OCI-LY1 (cell line): ENCODE measurements at regions not wholly inside any gene's neighbourhood (a gene's known extent, or its start where the extent isn't known, plus 50 kb on each side); places are given as distances from the start of the nearest gene placed in this dataset.
"Not testable (repeated sequence)": the region's sequence is repeated elsewhere in the genome, so short reads cannot be mapped to it uniquely, and the experiment has no call there.

Source experiments
- H2AFZ ChIP-seq: fragments of 200-600 bp; sonication (generic), shearing (Covaris generic); 2 replicates; pipeline ENCODE4 v1.6.0; 2014; ENCODE audit warnings: antibody characterized with exemption, mild to moderate bottlenecking, low read length
- H3F3A ChIP-seq: fragments of 200-600 bp; sonication (generic), shearing (Covaris generic); 2 replicates; pipeline ENCODE4 v1.6.0; 2014; ENCODE audit warnings: mild to moderate bottlenecking, antibody characterized with exemption, low read length, moderate library complexity; ENCODE audit not compliant: insufficient read depth
- H3K27ac ChIP-seq: fragments of 200-600 bp; sonication (generic); 2 replicates; pipeline ENCODE4 v1.5.1; 2014; ENCODE audit warnings: low read length, mixed run types, mild to moderate bottlenecking, low read depth; ENCODE audit not compliant: poor library complexity, severe bottlenecking
- H3K27me3 ChIP-seq: fragments of 200-600 bp; sonication (generic); 2 replicates; pipeline ENCODE4 v1.6.0; 2014; ENCODE audit warnings: antibody characterized with exemption, mild to moderate bottlenecking, low read length, moderate library complexity; ENCODE audit not compliant: insufficient read depth
- H3K36me3 ChIP-seq: fragments of 200-600 bp; sonication (generic); 2 replicates; pipeline ENCODE4 v1.6.1; 2014; ENCODE audit warnings: mild to moderate bottlenecking, antibody characterized with exemption, low read length, moderate library complexity, mixed read lengths; ENCODE audit not compliant: insufficient read depth
- H3K4me1 ChIP-seq: fragments of 200-600 bp; sonication (generic); 2 replicates; pipeline ENCODE4 v1.5.1; 2014; ENCODE audit warnings: mild to moderate bottlenecking, low read length, moderate library complexity; ENCODE audit not compliant: insufficient read depth, severe bottlenecking
- H3K4me2 ChIP-seq: fragments of 200-600 bp; sonication (generic), shearing (Covaris generic); 2 replicates; pipeline ENCODE4 v1.6.1; 2014; ENCODE audit warnings: low read length
- H3K4me3 ChIP-seq: fragments of 200-600 bp; sonication (generic); 2 replicates; pipeline ENCODE4 v1.5.1; 2014; ENCODE audit warnings: low read length, low read depth, mild to moderate bottlenecking, mixed read lengths; ENCODE audit not compliant: poor library complexity, severe bottlenecking
- H3K79me2 ChIP-seq: fragments of 200-600 bp; shearing (Covaris generic); 2 replicates; pipeline ENCODE4 v1.6.1; 2016; ENCODE audit warnings: mixed run types, low read length, mixed read lengths; ENCODE audit not compliant: insufficient read depth
- H3K9ac ChIP-seq: fragments of 200-600 bp; sonication (generic), shearing (Covaris generic); 2 replicates; pipeline ENCODE4 v1.6.1; 2014; ENCODE audit warnings: mild to moderate bottlenecking, low read length, mixed read lengths
- H3K9me2 ChIP-seq: fragments of 200-600 bp; sonication (generic), shearing (Covaris generic); 2 replicates; pipeline ENCODE4 v1.6.1; 2014; ENCODE audit warnings: low read depth, mild to moderate bottlenecking, low read length, mixed read lengths
- H3K9me3 ChIP-seq: fragments of 200-600 bp; shearing (Covaris generic); 2 replicates; pipeline ENCODE4 v1.6.1; 2014; ENCODE audit warnings: low read length, mixed read lengths
- H4K20me1 ChIP-seq: fragments of 200-600 bp; sonication (generic), shearing (Covaris generic); 2 replicates; pipeline ENCODE4 v1.6.0; 2016; ENCODE audit warnings: mild to moderate bottlenecking, low read length; ENCODE audit not compliant: insufficient read depth
- EZH2 ChIP-seq: fragments of 200-600 bp; sonication (generic), shearing (Covaris generic); IDR thresholded peaks from 2 replicates; pipeline ENCODE4 v1.8.0; 2017; ENCODE audit warnings: borderline replicate concordance, mixed run types, mild to moderate bottlenecking, antibody characterized with exemption, low read length, moderate library complexity, mixed read lengths
- TF ChIP-seq, protein P1 (sequence below): fragments of 200-600 bp; sonication (generic), shearing (Covaris generic); IDR thresholded peaks from 2 replicates; pipeline ENCODE4 v1.5.1; 2017; ENCODE audit warnings: mild to moderate bottlenecking, antibody characterized with exemption, low read length, moderate library complexity, mixed read lengths

- Histone ChIP-seq H3K27me3 (no peaks in the 10 kb centered on the region), H3K4me1 (no peaks in the 10 kb centered on the region)
These were observed 1051.7 kb downstream of the ROBO2 start for GRCh38 chr3:78091478-78092119.

GRCh38 chr3:78092574-78092973 is 1052.7 kb downstream of the ROBO2 start:
- not testable (repeated sequence) for H3K27ac ChIP-seq, H3K9me2 ChIP-seq, H3K9ac ChIP-seq, H3K4me3 ChIP-seq, H3K9me3 ChIP-seq, H3F3A ChIP-seq, H2AFZ ChIP-seq, H3K27me3 ChIP-seq, H3K36me3 ChIP-seq, H3K4me1 ChIP-seq, H4K20me1 ChIP-seq, H3K4me2 ChIP-seq, H3K79me2 ChIP-seq

More at GRCh38 chr3:78091478-78092119, 1051.7 kb downstream of the ROBO2 start:
- no peak overlapping the region for H2AFZ ChIP-seq
- no peak overlapping the region for H3K4me3 ChIP-seq
- no peaks in the 10 kb centered on the region for H3K9me2 ChIP-seq
- H3K9ac ChIP-seq = no peak overlapping the region
- H3F3A ChIP-seq = no peaks in the 10 kb centered on the region
- no peak overlapping the region for H3K27ac ChIP-seq
- TF ChIP-seq, protein P1, sequence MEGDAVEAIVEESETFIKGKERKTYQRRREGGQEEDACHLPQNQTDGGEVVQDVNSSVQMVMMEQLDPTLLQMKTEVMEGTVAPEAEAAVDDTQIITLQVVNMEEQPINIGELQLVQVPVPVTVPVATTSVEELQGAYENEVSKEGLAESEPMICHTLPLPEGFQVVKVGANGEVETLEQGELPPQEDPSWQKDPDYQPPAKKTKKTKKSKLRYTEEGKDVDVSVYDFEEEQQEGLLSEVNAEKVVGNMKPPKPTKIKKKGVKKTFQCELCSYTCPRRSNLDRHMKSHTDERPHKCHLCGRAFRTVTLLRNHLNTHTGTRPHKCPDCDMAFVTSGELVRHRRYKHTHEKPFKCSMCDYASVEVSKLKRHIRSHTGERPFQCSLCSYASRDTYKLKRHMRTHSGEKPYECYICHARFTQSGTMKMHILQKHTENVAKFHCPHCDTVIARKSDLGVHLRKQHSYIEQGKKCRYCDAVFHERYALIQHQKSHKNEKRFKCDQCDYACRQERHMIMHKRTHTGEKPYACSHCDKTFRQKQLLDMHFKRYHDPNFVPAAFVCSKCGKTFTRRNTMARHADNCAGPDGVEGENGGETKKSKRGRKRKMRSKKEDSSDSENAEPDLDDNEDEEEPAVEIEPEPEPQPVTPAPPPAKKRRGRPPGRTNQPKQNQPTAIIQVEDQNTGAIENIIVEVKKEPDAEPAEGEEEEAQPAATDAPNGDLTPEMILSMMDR = no peak
- no peak for TF ChIP-seq EZH2
- no peaks in the 10 kb centered on the region for H3K36me3 ChIP-seq
- H3K4me2 ChIP-seq = no peak overlapping the region
- no peaks in the 10 kb centered on the region for H3K79me2 ChIP-seq
- no peaks in the 10 kb centered on the region for H4K20me1 ChIP-seq
- no peaks in the 10 kb centered on the region for H3K9me3 ChIP-seq

DNA sequence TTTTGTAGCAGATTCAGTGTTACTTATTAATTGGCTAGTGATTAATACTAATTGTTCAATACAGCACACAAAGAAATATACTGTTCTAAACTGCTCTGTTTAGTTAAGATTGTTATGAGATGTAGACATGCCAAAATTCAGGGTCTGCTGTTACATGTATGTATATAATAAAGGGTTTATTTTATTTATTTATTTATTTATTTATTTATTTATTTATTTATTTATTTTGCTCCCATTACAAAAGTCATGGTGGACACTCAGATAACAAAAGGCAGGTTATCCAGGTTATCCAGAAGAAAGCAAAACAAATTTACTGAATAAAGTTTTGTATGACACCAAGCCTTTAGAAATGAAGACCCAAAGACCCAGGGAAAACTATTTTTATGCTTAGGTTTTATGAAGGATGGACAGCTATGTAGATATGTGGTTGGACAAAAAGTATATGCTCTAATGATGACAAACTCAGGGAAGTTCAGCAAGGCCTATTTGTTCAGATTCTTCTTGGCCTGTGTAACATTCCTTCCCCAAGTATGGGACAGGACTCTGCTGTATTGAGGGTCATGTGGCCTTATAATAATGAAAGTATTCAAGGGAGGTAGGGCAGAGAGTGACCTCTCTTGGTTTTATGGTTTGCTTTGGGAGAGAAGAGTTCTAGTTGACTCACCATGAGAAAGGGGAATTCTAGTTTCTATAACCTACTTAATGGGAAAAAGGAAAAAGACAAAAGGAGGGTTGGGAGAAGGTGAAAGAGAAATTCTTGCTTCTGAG is 1056.8 kb downstream of the ROBO2 start:
- Histone ChIP-seq H3K9me3 (no peaks in the 10 kb centered on the region), H3K9ac (no peak overlapping the region), H3K4me1 (no peaks in the 10 kb centered on the region), H3K9me2 (no peaks in the 10 kb centered on the region), H3K4me2 (no peak overlapping the region), H3K27me3 (no peaks in the 10 kb centered on the region), H3F3A (no peaks in the 10 kb centered on the region), H2AFZ (no peak overlapping the region), H3K36me3 (no peaks in the 10 kb centered on the region), H3K79me2 (no peaks in the 10 kb centered on the region), H3K27ac (no peak overlapping the region), H3K4me3 (no peak overlapping the region), H4K20me1 (no peaks in the 10 kb centered on the region)
- TF ChIP-seq, protein P1 = no peak
- no peak for TF ChIP-seq EZH2

- Histone ChIP-seq H3K4me2 (no peak overlapping the region), H4K20me1 (no peaks in the 10 kb centered on the region), H3K9me2 (no peaks in the 10 kb centered on the region), H2AFZ (no peak overlapping the region), H3K79me2 (no peaks in the 10 kb centered on the region), H3K27me3 (no peaks in the 10 kb centered on the region), H3K9me3 (no peaks in the 10 kb centered on the region), H3K36me3 (no peaks in the 10 kb centered on the region), H3F3A (no peaks in the 10 kb centered on the region), H3K4me3 (no peak overlapping the region), H3K27ac (no peak overlapping the region), H3K9ac (no peak overlapping the region), H3K4me1 (no peaks in the 10 kb centered on the region)
- TF ChIP-seq, protein P1 = no peak
- TF ChIP-seq EZH2 = no peak
These were observed 1058.5 kb downstream of the ROBO2 start for GRCh38 chr3:78098367-78098766.
